Bronchial epithelial cell (primary cell): ENCODE measurements at regions not wholly inside any gene's neighbourhood (a gene's known extent, or its start where the extent isn't known, plus 50 kb on each side); places are given as distances from the start of the nearest gene placed in this dataset.
A peak's percentile ranks its signal among the peaks of the same experiment; 100 is the strongest.

ENCODE experiments used
- DNase-seq: peaks from one replicate; pipeline ENCODE4 v3.0.0-alpha.2; 2010; ENCODE audit warnings: low read depth
- FAIRE-seq: peaks from 2 replicates; lab custom pipeline; 2011; peaks lifted over from hg19 to GRCh38; lab: Jason Lieb, UNC
- H3K27me3 ChIP-seq: 2 replicates; pipeline ENCODE4 v1.5.1; 2011; ENCODE audit warnings: low read length; ENCODE audit not compliant: control insufficient read depth, insufficient read depth
- H3K36me3 ChIP-seq: 2 replicates; pipeline ENCODE4 v1.5.1; 2011; ENCODE audit warnings: low read length; ENCODE audit not compliant: control insufficient read depth, insufficient read depth
- H3K4me3 ChIP-seq: 2 replicates; pipeline ENCODE4 v1.5.1; 2011; ENCODE audit warnings: mild to moderate bottlenecking, low read depth, low read length, control low read depth
- CTCF ChIP-seq: IDR thresholded peaks from 2 replicates; pipeline ENCODE4 v1.5.1; 2011; ENCODE audit warnings: mild to moderate bottlenecking, moderate library complexity, low read length, control low read depth, inconsistent platforms; ENCODE audit not compliant: insufficient read depth, severe bottlenecking

- Histone ChIP-seq H3K27me3 (no peaks in the 10 kb centered on the region), H3K36me3 (no peaks in the 10 kb centered on the region), H3K4me3 (no peak overlapping the region)
- TF ChIP-seq CTCF: no peak
- DNase-seq (no peak), FAIRE-seq (no peak)
Measured at GRCh38 chr5:135206862-135207261, 172.8 kb upstream of the PITX1 start.

DNA sequence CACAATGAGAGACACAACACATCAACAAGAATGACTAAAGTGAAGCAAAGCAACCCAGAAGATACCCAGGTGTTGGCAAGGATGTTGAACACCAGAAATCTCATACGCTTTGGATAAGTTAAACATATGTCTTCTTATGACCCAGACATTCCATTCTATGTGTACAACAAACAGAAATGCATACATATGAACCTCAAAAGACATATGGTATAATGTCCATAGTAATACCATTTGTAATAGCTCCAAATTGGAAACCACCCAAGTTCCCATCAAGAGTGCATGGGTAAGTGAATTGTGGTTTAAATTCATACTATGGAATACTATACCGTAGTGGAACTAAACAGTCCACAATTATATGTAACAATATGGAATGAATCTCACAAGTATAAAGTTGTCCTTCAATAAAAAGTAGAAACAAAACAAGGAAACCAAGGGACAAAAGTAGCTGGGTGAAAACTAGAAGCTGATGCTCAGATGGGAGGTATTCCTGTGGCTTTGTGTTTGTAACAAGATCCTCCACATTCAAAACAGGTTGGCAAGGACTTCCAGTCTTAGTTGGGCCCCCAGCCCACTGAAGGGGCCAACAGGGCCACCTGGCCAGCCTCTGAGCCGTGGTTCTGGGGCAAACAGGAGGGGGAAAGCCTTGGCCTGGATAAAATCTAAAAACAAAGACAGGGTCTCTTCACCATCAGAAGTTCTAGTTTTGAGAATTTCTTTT is 171.8 kb upstream of the PITX1 start:
- no peak for FAIRE-seq
- no peak for DNase-seq

DNA sequence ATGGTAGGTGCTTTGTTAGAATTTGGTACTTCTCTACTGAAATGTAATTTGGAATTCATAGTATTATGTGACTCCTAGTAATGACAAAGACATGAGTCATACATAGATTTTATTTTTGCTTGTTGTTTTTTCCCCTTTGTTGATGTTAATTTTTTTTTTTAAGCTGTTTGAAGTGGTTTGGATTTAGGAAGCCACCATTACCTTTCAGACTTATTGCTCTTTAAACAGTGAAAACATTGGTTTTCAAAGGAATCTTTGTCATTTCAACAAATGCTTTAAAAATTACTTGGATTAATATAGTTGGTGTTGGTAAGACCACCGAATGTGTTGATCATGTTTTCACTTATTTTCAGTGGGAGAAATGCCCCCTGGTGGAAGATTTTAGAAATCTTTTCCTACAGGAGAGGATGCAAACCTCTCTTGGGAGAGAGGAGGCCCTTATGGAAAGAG is 170.1 kb upstream of the PITX1 start:
- no peak for DNase-seq
- FAIRE-seq: no peak

More for the DNA sequence above, 171.8 kb upstream of the PITX1 start:
- Histone ChIP-seq H3K36me3 (no peaks in the 10 kb centered on the region), H3K4me3 (no peak overlapping the region), H3K27me3 (no peaks in the 10 kb centered on the region)
- TF ChIP-seq CTCF: no peak

GRCh38 chr5:135203593-135204036 is 169.6 kb upstream of the PITX1 start:
- no peak for DNase-seq
- Histone ChIP-seq H3K36me3 (no peaks in the 10 kb centered on the region), H3K4me3 (no peak overlapping the region), H3K27me3 (no peaks in the 10 kb centered on the region)
- FAIRE-seq: no peak
- TF ChIP-seq CTCF: peak; percentile 23

More for the DNA sequence above, 170.1 kb upstream of the PITX1 start:
- no peak for TF ChIP-seq CTCF
- Histone ChIP-seq H3K4me3 (no peak overlapping the region), H3K27me3 (no peaks in the 10 kb centered on the region), H3K36me3 (no peaks in the 10 kb centered on the region)

DNA sequence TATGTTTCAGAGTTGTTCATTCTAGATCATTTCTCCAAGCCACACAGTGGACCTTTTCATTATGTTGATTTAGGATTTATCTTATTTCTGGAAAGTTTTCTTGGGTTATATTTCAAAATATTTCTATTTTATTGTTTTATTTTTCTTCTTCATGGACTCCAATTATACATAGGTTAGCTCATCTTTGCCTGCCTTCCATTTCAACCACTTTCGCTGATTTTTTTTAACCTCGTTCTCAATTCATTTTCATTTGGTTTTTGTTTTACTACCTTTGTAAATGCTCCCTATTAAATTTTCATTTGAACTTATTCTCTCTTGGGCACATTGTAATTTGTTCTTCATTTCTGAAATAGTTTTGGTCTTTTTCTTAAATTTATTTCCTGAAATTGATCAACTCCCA is 169.0 kb upstream of the PITX1 start:
- Histone ChIP-seq H3K4me3 (no peak overlapping the region), H3K27me3 (no peaks in the 10 kb centered on the region), H3K36me3 (no peaks in the 10 kb centered on the region)
- FAIRE-seq (no peak), DNase-seq (no peak)
- TF ChIP-seq CTCF: no peak
